Fibroblast of the aortic adventitia (primary cell): ENCODE measurements at regions not wholly inside any gene's neighbourhood (a gene's known extent, or its start where the extent isn't known, plus 50 kb on each side); places are given as distances from the start of the nearest gene placed in this dataset.
A peak's percentile ranks its signal among the peaks of the same experiment; 100 is the strongest.

Experiments
- DNase-seq: peaks from one replicate; pipeline ENCODE4 v3.0.0-alpha.2; 2010; ENCODE audit warnings: low read depth
- H3K4me3 ChIP-seq: 2 replicates; pipeline ENCODE4 v1.5.1; 2011; ENCODE audit warnings: low read depth, mild to moderate bottlenecking, control low read depth, low read length, moderate library complexity
- CTCF ChIP-seq: IDR thresholded peaks from 2 replicates; pipeline ENCODE4 v1.5.1; 2011; ENCODE audit warnings: mild to moderate bottlenecking, low read length, control low read depth, inconsistent platforms; ENCODE audit not compliant: insufficient read depth

GRCh38 chr18:54052732-54053429 is 171.6 kb downstream of the MBD2 start:
- TF ChIP-seq CTCF = no peak
- DNase-seq = no peak
- no peak overlapping the region for H3K4me3 ChIP-seq

- H3K4me3 ChIP-seq = no peak overlapping the region
- TF ChIP-seq CTCF = no peak
- DNase-seq = no peak
Observed at GRCh38 chr18:54052259-54052658, 172.2 kb downstream of the MBD2 start.

GRCh38 chr18:54043484-54044251 is 180.8 kb downstream of the MBD2 start:
- no peak overlapping the region for H3K4me3 ChIP-seq
- DNase-seq = peak; percentile 21
- peak; percentile 39 for TF ChIP-seq CTCF

GRCh38 chr18:54035927-54036326 is 188.5 kb downstream of the MBD2 start:
- no peak for DNase-seq
- TF ChIP-seq CTCF = no peak
- no peak overlapping the region for H3K4me3 ChIP-seq

- no peak for DNase-seq
- TF ChIP-seq CTCF = no peak
- no peak overlapping the region for H3K4me3 ChIP-seq
Observed at GRCh38 chr18:54033052-54033451, 191.4 kb downstream of the MBD2 start.

GRCh38 chr18:54032412-54032811 is 192.1 kb downstream of the MBD2 start:
- TF ChIP-seq CTCF = no peak
- no peak for DNase-seq
- H3K4me3 ChIP-seq = no peak overlapping the region
